HG03521 (cell line): ENCODE measurements at regions not wholly inside any gene's neighbourhood (a gene's known extent, or its start where the extent isn't known, plus 50 kb on each side); places are given as distances from the start of the nearest gene placed in this dataset.
"Not testable (repeated sequence)": the region's sequence is repeated elsewhere in the genome, so short reads cannot be mapped to it uniquely, and the experiment has no call there.

Experiments used
- ATAC-seq: cut with Tn5 transposase; IDR thresholded peaks from one replicate; pipeline ENCODE4 v1.9.1; 2021; ENCODE audit warnings: mild to moderate bottlenecking, moderate library complexity; ENCODE audit not compliant: unreplicated experiment

DNA sequence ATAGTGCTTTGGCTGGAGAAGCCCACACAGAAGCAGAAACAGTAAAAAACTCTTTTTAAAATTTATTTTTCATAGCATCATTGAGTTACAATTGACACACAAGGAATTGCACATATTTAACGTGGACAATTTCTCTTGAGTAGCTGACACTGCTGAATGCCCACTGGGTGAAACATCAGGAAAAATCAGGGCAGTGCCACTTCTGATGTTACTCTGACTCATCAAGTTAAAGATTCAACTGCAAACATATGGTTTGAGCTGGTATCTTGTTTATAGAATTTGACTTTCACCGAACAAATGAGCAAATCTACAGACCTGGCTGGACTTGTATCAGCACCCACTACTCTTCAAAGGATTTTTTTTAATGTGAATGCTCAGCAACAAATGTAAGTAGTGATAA, 66.3 kb upstream of the CTSV start:
- ATAC-seq = not testable (repeated sequence)

DNA sequence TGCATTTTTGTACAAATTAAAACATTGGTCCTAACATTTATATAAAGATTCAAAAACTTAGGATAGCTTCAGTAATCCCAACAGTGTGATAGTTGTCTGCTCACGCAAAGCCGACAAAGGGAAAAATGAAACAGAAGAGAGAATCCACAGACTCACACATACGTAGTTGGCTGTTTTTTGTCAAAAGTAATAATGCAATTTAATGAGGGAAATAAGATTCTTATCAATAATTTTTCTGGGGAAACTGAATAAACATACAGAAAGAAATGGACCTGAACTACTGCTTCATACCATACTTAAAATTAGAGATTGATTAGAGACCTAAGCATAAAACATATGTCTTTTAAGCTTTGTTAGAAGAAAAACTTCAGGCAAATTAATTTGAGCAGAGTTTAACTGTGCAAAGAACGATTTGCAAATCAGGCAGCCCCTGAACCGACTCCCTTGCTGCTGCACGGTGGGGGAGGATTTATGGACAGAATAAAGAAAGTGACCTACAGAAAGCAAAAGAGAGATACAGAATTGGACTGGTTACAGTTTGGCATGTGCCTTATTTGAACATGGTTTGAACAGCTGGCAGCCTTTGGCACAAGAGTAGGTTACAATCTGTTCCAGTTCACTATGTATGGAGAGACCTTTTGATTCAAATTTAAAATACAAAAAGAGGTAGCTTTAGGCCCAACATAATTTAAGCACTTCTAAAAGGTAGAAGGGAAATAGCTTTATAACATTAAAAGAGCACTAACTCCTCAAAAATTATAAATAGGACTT, 64.9 kb upstream of the CTSV start:
- ATAC-seq = not testable (repeated sequence)

DNA sequence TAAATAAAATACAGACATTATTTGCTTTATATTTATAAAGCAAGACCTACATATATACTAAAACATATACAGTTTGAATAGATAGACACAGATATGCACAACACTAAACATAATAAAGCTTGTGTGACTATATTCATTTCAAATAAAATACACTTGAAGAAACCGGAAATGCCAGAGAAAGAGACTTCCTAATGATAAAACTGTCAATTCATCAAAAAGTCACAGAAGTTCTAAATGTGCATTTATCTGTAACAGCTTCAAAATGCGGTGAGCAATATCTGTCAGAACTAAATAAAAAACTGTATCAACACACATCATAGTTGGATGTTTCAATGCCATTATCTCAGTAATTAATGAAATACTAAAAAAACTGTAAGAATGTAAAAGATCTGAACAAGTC, 60.6 kb upstream of the CTSV start:
- ATAC-seq = not testable (repeated sequence)

DNA sequence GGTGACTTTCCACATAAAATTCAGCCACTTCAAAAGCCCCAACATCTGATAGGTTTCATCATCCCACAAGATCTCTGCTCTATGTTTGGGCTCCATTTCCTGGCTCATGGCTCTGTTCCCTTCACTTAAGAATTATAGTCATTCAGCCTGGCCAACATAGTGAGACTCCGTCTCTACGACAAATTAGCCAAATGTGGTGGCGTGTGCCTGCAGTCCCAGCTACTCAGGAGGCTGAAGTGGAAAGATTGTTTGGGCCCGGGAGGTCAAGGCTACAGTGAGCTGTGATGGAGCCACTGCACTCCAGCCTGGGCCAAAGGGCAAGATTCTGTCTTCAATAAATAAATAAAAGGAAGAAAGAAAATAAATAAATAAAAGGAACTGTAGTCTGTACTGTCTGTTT, 57.9 kb upstream of the CTSV start:
- no peak for ATAC-seq

DNA sequence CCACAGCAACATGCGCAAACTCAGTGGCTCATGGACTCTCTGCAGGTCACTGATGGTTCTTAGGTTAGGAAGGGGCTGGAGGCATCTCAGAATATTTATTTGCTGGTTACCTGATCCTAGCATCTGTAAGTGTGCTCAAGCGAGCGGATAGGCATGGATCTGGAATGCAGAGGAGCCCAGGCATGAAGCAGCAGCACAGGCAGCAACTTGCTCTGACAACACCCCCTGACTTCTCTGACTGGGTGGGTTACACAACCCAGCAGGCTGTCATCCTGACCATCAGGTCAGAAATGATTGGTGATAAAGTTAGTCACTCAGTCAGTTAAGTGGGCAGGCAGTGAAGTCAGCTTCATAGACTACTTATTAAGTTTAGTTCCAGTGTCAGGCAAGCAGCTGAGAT, 50.4 kb upstream of the CTSV start:
- ATAC-seq = not testable (repeated sequence)
